ENCODE measurements at regions not wholly inside any gene's neighbourhood (a gene's known extent, or its start where the extent isn't known, plus 50 kb on each side); places are given as distances from the start of the nearest gene placed in this dataset.

- no peak for TF ChIP-seq POLR2A (IDR thresholded peaks at IDR 0.05; ENCODE audit: extremely low read depth, insufficient read length)
- TF ChIP-seq CTCF (IDR thresholded peaks at IDR 0.05; ENCODE audit: low read depth, low read length): no peak
- no peak for TF ChIP-seq MAX (IDR thresholded peaks at IDR 0.05; ENCODE audit: low read depth, low read length)
Measured at GRCh38 chr7:41039386-41039953, 663.4 kb downstream of the INHBA start.
